HCT116 (cell line): ENCODE measurements at regions not wholly inside any gene's neighbourhood (a gene's known extent, or its start where the extent isn't known, plus 50 kb on each side); places are given as distances from the start of the nearest gene placed in this dataset.
A peak's percentile ranks its signal among the peaks of the same experiment; 100 is the strongest.

Experiments
- CTCF ChIP-seq, 3 experiments: fragments of 200-600 bp in 1 of 3; sonication (generic) in 1 of 3; IDR thresholded peaks in 2 of 3; conservative IDR thresholded peaks in 1 of 3; 2 replicates each; pipeline ENCODE4 v1.5.1; 2012 to 2017; ENCODE audit warnings: low read depth in 2 of 3, low read length in 2 of 3, antibody characterized with exemption in 1 of 3, borderline replicate concordance in 1 of 3, control low read depth in 1 of 3, mild to moderate bottlenecking in 1 of 3, mixed read lengths in 1 of 3, mixed run types in 1 of 3, moderate library complexity in 1 of 3; ENCODE audit not compliant: insufficient read depth in 1 of 3
- EGR1 ChIP-seq: IDR thresholded peaks from 2 replicates; pipeline ENCODE4 v1.6.1; 2012; ENCODE audit warnings: low read depth
- ELF1 ChIP-seq: IDR thresholded peaks from 2 replicates; pipeline ENCODE4 v1.6.1; 2012; ENCODE audit warnings: low read depth, borderline replicate concordance
- EZH2 ChIP-seq: fragments of 200-600 bp; sonication (generic); IDR thresholded peaks from 2 replicates; pipeline ENCODE4 v1.6.1; 2017; ENCODE audit warnings: antibody characterized with exemption, mixed run types
- EZH2phosphoT487 ChIP-seq: fragments of 200-600 bp; IDR thresholded peaks from 2 replicates; pipeline ENCODE4 v1.6.1; 2018; ENCODE audit warnings: antibody characterized with exemption, borderline replicate concordance
- POLR2A ChIP-seq: IDR thresholded peaks from 2 replicates; pipeline ENCODE4 v1.7.0; 2011; ENCODE audit warnings: borderline replicate concordance; ENCODE audit not compliant: insufficient read depth, insufficient read length; ENCODE audit errors: extremely low read depth
- POLR2AphosphoS5 ChIP-seq: IDR thresholded peaks from 2 replicates; pipeline ENCODE4 v1.6.1; 2011; ENCODE audit warnings: mild to moderate bottlenecking, low read depth, low read length, moderate library complexity
- REST ChIP-seq: IDR thresholded peaks from 2 replicates; pipeline ENCODE4 v1.6.1; 2012; ENCODE audit warnings: low read depth
- SP1 ChIP-seq: IDR thresholded peaks from 2 replicates; pipeline ENCODE4 v1.6.1; 2012; ENCODE audit warnings: low read depth
- TCF7L2 ChIP-seq: IDR thresholded peaks from 2 replicates; pipeline ENCODE4 v1.7.0; 2011; ENCODE audit warnings: borderline replicate concordance, inconsistent platforms; ENCODE audit not compliant: insufficient read depth, insufficient read length; ENCODE audit errors: extremely low read depth
- YY1 ChIP-seq: IDR thresholded peaks from 2 replicates; pipeline ENCODE4 v1.6.1; 2011; ENCODE audit warnings: low read length, low read depth, moderate library complexity, mild to moderate bottlenecking; ENCODE audit not compliant: insufficient replicate concordance; ENCODE audit errors: extremely low read depth
- ZNF274 ChIP-seq: fragments of 200-500 bp; sonication (Bioruptor generic); IDR thresholded peaks from 2 replicates; pipeline ENCODE4 v1.6.1; 2014; ENCODE audit warnings: mild to moderate bottlenecking, low read depth, low read length, inconsistent platforms

GRCh38 chr2:35454966-35455638, 900.5 kb upstream of the CRIM1 start:
- TF ChIP-seq SP1 (no peak), CTCF (IDR thresholded peaks at IDR 0.05 in 2 of 3, conservative IDR thresholded peaks at IDR 0.05 in 1 of 3; ENCODE audit: borderline replicate concordance in 1 of 3, insufficient read depth in 1 of 3, low read depth in 2 of 3, low read length in 2 of 3) (peak in 1 of 3 experiments; percentile 18; a peak in 1 of 6 replicates), EZH2phosphoT487 (no peak), ZNF274 (no peak), EZH2 (no peak), POLR2A (no peak), REST (no peak), POLR2AphosphoS5 (no peak), TCF7L2 (no peak), ELF1 (no peak), EGR1 (no peak), YY1 (no peak)
